ENCODE measurements at regions not wholly inside any gene's neighbourhood (a gene's known extent, or its start where the extent isn't known, plus 50 kb on each side); places are given as distances from the start of the nearest gene placed in this dataset.

DNA sequence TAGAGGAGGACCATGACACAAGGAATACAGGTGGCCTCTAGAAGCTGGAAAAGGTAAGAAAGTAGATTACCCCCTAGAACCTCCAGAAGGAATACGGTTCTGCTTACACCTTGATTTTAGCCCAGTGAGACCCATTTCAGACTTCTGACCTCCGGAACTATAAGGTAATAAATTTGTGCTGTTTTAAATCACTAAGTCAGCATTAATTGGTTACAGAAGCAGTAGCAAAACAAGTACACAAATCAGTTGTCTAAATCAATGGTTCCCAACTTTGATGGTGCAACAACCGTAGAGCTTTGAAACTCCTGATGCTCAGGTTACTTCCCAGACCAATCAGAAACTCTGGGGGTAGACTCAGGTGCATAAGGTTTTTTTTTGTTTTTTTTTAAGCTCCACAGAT, 113.6 kb downstream of the RTL9 start:
- TF ChIP-seq, protein P1, sequence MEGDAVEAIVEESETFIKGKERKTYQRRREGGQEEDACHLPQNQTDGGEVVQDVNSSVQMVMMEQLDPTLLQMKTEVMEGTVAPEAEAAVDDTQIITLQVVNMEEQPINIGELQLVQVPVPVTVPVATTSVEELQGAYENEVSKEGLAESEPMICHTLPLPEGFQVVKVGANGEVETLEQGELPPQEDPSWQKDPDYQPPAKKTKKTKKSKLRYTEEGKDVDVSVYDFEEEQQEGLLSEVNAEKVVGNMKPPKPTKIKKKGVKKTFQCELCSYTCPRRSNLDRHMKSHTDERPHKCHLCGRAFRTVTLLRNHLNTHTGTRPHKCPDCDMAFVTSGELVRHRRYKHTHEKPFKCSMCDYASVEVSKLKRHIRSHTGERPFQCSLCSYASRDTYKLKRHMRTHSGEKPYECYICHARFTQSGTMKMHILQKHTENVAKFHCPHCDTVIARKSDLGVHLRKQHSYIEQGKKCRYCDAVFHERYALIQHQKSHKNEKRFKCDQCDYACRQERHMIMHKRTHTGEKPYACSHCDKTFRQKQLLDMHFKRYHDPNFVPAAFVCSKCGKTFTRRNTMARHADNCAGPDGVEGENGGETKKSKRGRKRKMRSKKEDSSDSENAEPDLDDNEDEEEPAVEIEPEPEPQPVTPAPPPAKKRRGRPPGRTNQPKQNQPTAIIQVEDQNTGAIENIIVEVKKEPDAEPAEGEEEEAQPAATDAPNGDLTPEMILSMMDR (IDR thresholded peaks at IDR 0.05; ENCODE audit: insufficient read depth, low read length) = no peak
- no peak for TF ChIP-seq GABPA (IDR thresholded peaks at IDR 0.05; ENCODE audit: low read depth)
- no peak for TF ChIP-seq POLR2AphosphoS5 (IDR thresholded peaks at IDR 0.05; ENCODE audit: low read depth)
- no peak for TF ChIP-seq REST (IDR thresholded peaks at IDR 0.05; ENCODE audit: insufficient replicate concordance, low read depth)
- no peak for TF ChIP-seq SPI1 (IDR thresholded peaks at IDR 0.05; ENCODE audit: borderline replicate concordance, low read depth)
